A549 (cell line): ENCODE measurements at regions not wholly inside any gene's neighbourhood (a gene's known extent, or its start where the extent isn't known, plus 50 kb on each side); places are given as distances from the start of the nearest gene placed in this dataset.

Experiments
- ATAC-seq, 2 experiments: fragments of 200-7000 bp in 1 of 2; fragments of >200 bp in 1 of 2; cut with Nextera tagmentation in 1 of 2; cut with Tn5 transposase in 1 of 2; 3 replicates each; pipeline versions ENCODE4 v1.8.0 to v1.9.1; 2018 to 2020; ENCODE audit warnings: mild to moderate bottlenecking in 1 of 2, moderate library complexity in 1 of 2
- CTCF ChIA-PET: fragments of 300-600 bp; sonication (Branson Sonifier 250); formaldehyde crosslinking; extraction: SDS; loops from one replicate; lab custom pipeline; 2021; ENCODE audit warnings: antibody characterized with exemption, inconsistent platforms; lab: Yijun Ruan, JAX
- POLR2A ChIA-PET: fragments of 350-600 bp; formaldehyde crosslinking; extraction: SDS; loops from one replicate; lab custom pipeline; 2021; ENCODE audit warnings: antibody characterized with exemption, inconsistent platforms; lab: Yijun Ruan, JAX
- DNase-seq, 2 experiments: peaks; one replicate each; pipeline versions ENCODE4 v3.0.0 to v3.0.0-alpha.2; 2011 to 2016; ENCODE audit warnings: low read depth in 1 of 2, low spot score in 1 of 2
- FAIRE-seq: peaks from 2 replicates; lab custom pipeline; 2011; peaks lifted over from hg19 to GRCh38; lab: Jason Lieb, UNC
- H3K27ac ChIP-seq, 2 experiments: fragments of >200 bp; sonication (Bioruptor Twin); formaldehyde crosslinking; 3 replicates each; pipeline ENCODE4 v1.5.1; 2016 to 2017
- H3K4me1 ChIP-seq: fragments of >200 bp; sonication (Bioruptor Twin); formaldehyde crosslinking; 3 replicates; pipeline ENCODE4 v1.6.1; 2016
- H3K4me2 ChIP-seq: fragments of >200 bp; sonication (Bioruptor Twin); formaldehyde crosslinking; 3 replicates; pipeline ENCODE4 v1.6.1; 2016
- H3K4me3 ChIP-seq: fragments of >200 bp; sonication (Bioruptor Twin); formaldehyde crosslinking; 3 replicates; pipeline ENCODE4 v1.5.1; 2016
- H3K9me3 ChIP-seq: fragments of >200 bp; sonication (Bioruptor Twin); formaldehyde crosslinking; 3 replicates; pipeline ENCODE4 v1.6.1; 2016
- CEBPB ChIP-seq, 2 experiments: fragments of >200 bp in 1 of 2; sonication (Bioruptor Twin) in 1 of 2; formaldehyde crosslinking in 1 of 2; IDR thresholded peaks; 2 replicates each; pipeline ENCODE4 v1.6.1; 2012 to 2016
- CHD4 ChIP-seq: fragments of 200-600 bp; sonication (generic); IDR thresholded peaks from 2 replicates; pipeline ENCODE4 v1.6.1; 2016; ENCODE audit warnings: antibody characterized with exemption, mild to moderate bottlenecking, borderline replicate concordance
- EP300 ChIP-seq, 2 experiments: fragments of >200 bp; sonication (Bioruptor Twin); formaldehyde crosslinking; IDR thresholded peaks; 2 replicates in 1 of 2; 3 replicates in 1 of 2; pipeline ENCODE4 v1.6.1; 2016 to 2017
- ESRRA ChIP-seq: fragments of 150-350 bp; IDR thresholded peaks from 2 replicates; pipeline ENCODE4 v1.6.1; 2014; ENCODE audit warnings: mild to moderate bottlenecking, low read length, borderline replicate concordance
- FOXS1 ChIP-seq: fragments of 250-450 bp; sonication (Bioruptor Pico); IDR thresholded peaks from 2 replicates; pipeline ENCODE4 v1.5.0; 2020; ENCODE audit warnings: mild to moderate bottlenecking, moderate library complexity
- HDAC2 ChIP-seq: fragments of 200-600 bp; sonication (generic); IDR thresholded peaks from 2 replicates; pipeline ENCODE4 v1.6.1; 2016
- HEYL ChIP-seq: fragments of 250-450 bp; sonication (Bioruptor Pico); IDR thresholded peaks from 2 replicates; pipeline ENCODE4 v1.8.0; 2021; ENCODE audit warnings: mild to moderate bottlenecking, moderate library complexity
- HOXA7 ChIP-seq: fragments of 250-450 bp; sonication (Bioruptor Pico); IDR thresholded peaks from 2 replicates; pipeline ENCODE4 v1.5.0; 2020; ENCODE audit warnings: mild to moderate bottlenecking, moderate library complexity
- HOXB13 ChIP-seq: fragments of 250-450 bp; sonication (Bioruptor Pico); IDR thresholded peaks from 2 replicates; pipeline ENCODE4 v1.5.0; 2020; ENCODE audit warnings: low read depth, mild to moderate bottlenecking, moderate library complexity
- JUNB ChIP-seq: fragments of >200 bp; sonication (Bioruptor Twin); formaldehyde crosslinking; IDR thresholded peaks from 2 replicates; pipeline ENCODE4 v1.6.1; 2016
- KDM1A ChIP-seq: fragments of 200-600 bp; sonication (generic); IDR thresholded peaks from 2 replicates; pipeline ENCODE4 v1.6.1; 2016; ENCODE audit warnings: low read depth, mild to moderate bottlenecking
- MAFK ChIP-seq: fragments of 450-650 bp; IDR thresholded peaks from 2 replicates; pipeline ENCODE4 v1.6.1; 2014; ENCODE audit not compliant: partially characterized antibody
- NR3C1 ChIP-seq: fragments of >200 bp; sonication (Bioruptor Twin); formaldehyde crosslinking; IDR thresholded peaks from 3 replicates; pipeline ENCODE4 v1.6.1; 2017
- RARB ChIP-seq: fragments of 250-450 bp; sonication (Bioruptor Pico); IDR thresholded peaks from 2 replicates; pipeline ENCODE4 v1.8.0; 2021; ENCODE audit warnings: mild to moderate bottlenecking, moderate library complexity
- RFX5 ChIP-seq: fragments of 450-650 bp; IDR thresholded peaks from 2 replicates; pipeline ENCODE4 v1.7.1; 2014; ENCODE audit warnings: antibody characterized with exemption, mild to moderate bottlenecking, moderate library complexity
- RNF2 ChIP-seq: fragments of 200-600 bp; sonication (generic); IDR thresholded peaks from 2 replicates; pipeline ENCODE4 v1.6.1; 2016; ENCODE audit warnings: low read depth, mild to moderate bottlenecking, antibody characterized with exemption, moderate library complexity, borderline replicate concordance
- SMC3 ChIP-seq: fragments of >200 bp; sonication (Bioruptor Twin); formaldehyde crosslinking; IDR thresholded peaks from 3 replicates; pipeline ENCODE4 v1.6.1; 2018; ENCODE audit warnings: inconsistent platforms
- ZFP36 ChIP-seq: fragments of 450-650 bp; IDR thresholded peaks from 2 replicates; pipeline ENCODE4 v1.6.1; 2014; ENCODE audit warnings: borderline replicate concordance; ENCODE audit not compliant: partially characterized antibody
- ZSCAN20 ChIP-seq: fragments of 250-450 bp; sonication (Bioruptor Pico); IDR thresholded peaks from 2 replicates; pipeline ENCODE4 v1.8.0; 2022; ENCODE audit warnings: mild to moderate bottlenecking, moderate library complexity
- WGBS: methylation state at CpG from one replicate; pipeline ENCODE4 v1.1.6; 2017; ENCODE audit errors: missing lambda C conversion rate; 5-methylcytosine and 5-hydroxymethylcytosine counted together
- TF ChIP-seq, protein P1 (sequence below): fragments of >200 bp; sonication (Bioruptor Twin); formaldehyde crosslinking; IDR thresholded peaks from 3 replicates; pipeline ENCODE4 v1.5.1; 2016
- TF ChIP-seq, protein P2 (sequence below): fragments of 150-350 bp; IDR thresholded peaks from 2 replicates; pipeline ENCODE4 v1.6.1; 2014; ENCODE audit warnings: low read depth, mild to moderate bottlenecking, low read length
- TF ChIP-seq, protein P3 (sequence below): fragments of >200 bp; sonication (Bioruptor Twin); formaldehyde crosslinking; IDR thresholded peaks from 2 replicates; pipeline ENCODE4 v1.6.1; 2016
- TF ChIP-seq, protein P4 (sequence below): IDR thresholded peaks from 2 replicates; pipeline ENCODE4 v1.6.1; 2012
- TF ChIP-seq, protein P5 (sequence below): IDR thresholded peaks from 2 replicates; pipeline ENCODE4 v1.6.1; 2012
- TF ChIP-seq, protein P6 (sequence below): fragments of 450-650 bp; IDR thresholded peaks from 2 replicates; pipeline ENCODE4 v1.6.1; 2014; ENCODE audit warnings: antibody characterized with exemption

DNA sequence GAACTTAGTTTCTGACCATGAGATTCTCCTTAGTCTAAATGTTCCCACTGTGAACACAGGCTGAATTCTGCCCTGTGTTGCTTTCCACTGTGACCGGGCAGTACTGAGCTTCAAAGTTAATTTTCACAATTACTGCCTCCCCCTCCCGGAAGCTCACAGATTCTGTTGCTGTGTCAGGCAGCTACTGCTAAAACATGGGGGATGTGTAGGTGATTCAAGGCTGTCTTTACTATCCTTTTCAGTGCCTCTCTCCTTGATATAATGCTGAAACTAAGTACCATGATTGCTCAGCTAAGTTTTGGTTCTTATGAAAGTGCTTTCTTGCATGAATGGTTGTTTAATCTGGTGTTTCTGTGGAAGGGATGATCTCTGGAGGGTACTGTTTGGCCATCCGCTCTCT, 428.3 kb upstream of the NOVA1 start:
- no peak overlapping the region for H3K4me3 ChIP-seq
- no peak overlapping the region for H3K4me2 ChIP-seq
- ATAC-seq = no peak
- ChIA-PET CTCF (no interaction called here), POLR2A (no interaction called here)
- no peak for DNase-seq
- H3K27ac ChIP-seq = no peak overlapping the region
- 60% methylated on average over 3 of the region's 3 CpGs for WGBS
- H3K9me3 ChIP-seq = no peaks in the 10 kb centered on the region
- no peak for FAIRE-seq
- no peaks in the 10 kb centered on the region for H3K4me1 ChIP-seq
- TF ChIP-seq RFX5 (no peak), ZSCAN20 (CRISPR knock-in tag) (no peak), JUNB (no peak), FOXS1 (CRISPR knock-in tag) (no peak), SMC3 (no peak), EP300 (IDR thresholded peaks at IDR 0.05) (no peak), NR3C1 (no peak), KDM1A (no peak)
- TF ChIP-seq, protein P1, sequence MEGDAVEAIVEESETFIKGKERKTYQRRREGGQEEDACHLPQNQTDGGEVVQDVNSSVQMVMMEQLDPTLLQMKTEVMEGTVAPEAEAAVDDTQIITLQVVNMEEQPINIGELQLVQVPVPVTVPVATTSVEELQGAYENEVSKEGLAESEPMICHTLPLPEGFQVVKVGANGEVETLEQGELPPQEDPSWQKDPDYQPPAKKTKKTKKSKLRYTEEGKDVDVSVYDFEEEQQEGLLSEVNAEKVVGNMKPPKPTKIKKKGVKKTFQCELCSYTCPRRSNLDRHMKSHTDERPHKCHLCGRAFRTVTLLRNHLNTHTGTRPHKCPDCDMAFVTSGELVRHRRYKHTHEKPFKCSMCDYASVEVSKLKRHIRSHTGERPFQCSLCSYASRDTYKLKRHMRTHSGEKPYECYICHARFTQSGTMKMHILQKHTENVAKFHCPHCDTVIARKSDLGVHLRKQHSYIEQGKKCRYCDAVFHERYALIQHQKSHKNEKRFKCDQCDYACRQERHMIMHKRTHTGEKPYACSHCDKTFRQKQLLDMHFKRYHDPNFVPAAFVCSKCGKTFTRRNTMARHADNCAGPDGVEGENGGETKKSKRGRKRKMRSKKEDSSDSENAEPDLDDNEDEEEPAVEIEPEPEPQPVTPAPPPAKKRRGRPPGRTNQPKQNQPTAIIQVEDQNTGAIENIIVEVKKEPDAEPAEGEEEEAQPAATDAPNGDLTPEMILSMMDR = no peak
- TF ChIP-seq, protein P2, sequence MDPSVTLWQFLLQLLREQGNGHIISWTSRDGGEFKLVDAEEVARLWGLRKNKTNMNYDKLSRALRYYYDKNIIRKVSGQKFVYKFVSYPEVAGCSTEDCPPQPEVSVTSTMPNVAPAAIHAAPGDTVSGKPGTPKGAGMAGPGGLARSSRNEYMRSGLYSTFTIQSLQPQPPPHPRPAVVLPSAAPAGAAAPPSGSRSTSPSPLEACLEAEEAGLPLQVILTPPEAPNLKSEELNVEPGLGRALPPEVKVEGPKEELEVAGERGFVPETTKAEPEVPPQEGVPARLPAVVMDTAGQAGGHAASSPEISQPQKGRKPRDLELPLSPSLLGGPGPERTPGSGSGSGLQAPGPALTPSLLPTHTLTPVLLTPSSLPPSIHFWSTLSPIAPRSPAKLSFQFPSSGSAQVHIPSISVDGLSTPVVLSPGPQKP = no peak
- TF ChIP-seq, protein P3, sequence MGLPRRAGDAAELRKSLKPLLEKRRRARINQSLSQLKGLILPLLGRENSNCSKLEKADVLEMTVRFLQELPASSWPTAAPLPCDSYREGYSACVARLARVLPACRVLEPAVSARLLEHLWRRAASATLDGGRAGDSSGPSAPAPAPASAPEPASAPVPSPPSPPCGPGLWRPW = no peak

DNA sequence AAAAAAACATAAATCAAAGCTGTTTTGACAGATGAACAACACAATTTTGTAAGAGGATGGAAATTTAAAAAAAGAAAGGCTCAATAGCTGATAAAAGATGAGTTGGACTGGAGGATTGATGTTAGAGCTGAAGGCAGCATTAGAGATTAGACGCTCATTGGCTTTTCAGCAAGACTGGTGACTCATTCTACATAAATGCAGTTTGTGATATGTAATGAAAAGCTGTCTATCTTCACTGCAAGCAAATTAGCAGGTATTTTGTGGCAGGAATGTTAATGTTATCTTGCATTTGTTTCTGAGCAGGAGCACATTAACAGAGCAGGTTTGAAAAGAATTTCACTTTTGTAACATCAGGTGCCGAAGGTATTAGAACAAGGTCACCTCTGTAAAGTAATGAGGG, 442.7 kb upstream of the NOVA1 start:
- peak; percentile 7 for FAIRE-seq
- Histone ChIP-seq H3K27ac (no peak overlapping the region), H3K4me2 (no peak overlapping the region), H3K4me1 (no peaks in the 10 kb centered on the region)
- ATAC-seq = no peak
- WGBS = 35% methylated on average over 2 of the region's 2 CpGs
- POLR2A ChIA-PET = no interaction called here
- no peak for DNase-seq
- TF ChIP-seq ZSCAN20 (CRISPR knock-in tag) = no peak
- TF ChIP-seq HOXB13 (CRISPR knock-in tag) = no peak
- TF ChIP-seq, protein P4, sequence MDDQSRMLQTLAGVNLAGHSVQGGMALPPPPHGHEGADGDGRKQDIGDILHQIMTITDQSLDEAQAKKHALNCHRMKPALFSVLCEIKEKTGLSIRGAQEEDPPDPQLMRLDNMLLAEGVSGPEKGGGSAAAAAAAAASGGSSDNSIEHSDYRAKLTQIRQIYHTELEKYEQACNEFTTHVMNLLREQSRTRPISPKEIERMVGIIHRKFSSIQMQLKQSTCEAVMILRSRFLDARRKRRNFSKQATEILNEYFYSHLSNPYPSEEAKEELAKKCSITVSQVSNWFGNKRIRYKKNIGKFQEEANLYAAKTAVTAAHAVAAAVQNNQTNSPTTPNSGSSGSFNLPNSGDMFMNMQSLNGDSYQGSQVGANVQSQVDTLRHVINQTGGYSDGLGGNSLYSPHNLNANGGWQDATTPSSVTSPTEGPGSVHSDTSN = no peak
- no peak for TF ChIP-seq FOXS1 (CRISPR knock-in tag)
- TF ChIP-seq CHD4 = no peak
- no peak for TF ChIP-seq HOXA7
- TF ChIP-seq, all 56 proteins: peak for 0
- H3K9me3 ChIP-seq = no peaks in the 10 kb centered on the region
- H3K4me3 ChIP-seq = no peak overlapping the region
- CTCF ChIA-PET = no interaction called here

DNA sequence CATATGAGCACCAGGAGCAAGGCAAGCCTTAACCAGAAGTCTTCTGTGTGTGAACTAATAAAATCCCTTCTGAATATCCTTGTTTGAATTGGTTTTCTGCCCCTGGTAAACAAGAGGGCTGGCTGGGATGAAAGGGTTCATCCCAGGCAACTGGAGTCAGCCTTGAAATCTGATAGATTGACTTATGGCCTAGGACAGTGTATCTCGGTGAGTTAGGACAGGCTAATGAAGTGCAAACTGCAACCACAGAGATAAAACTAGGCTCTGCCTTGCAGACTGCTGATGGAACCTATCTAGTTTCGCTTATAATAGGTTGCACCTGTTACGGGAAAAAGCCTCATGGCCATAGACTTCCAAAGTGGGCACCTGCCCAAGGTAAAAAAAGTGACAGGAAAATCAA, 451.9 kb upstream of the NOVA1 start:
- ChIA-PET POLR2A (no interaction called here), CTCF (no interaction called here)
- Histone ChIP-seq H3K4me1 (no peaks in the 10 kb centered on the region), H3K4me2 (no peak overlapping the region), H3K9me3 (no peaks in the 10 kb centered on the region)
- no peak for TF ChIP-seq ESRRA
- no peak for TF ChIP-seq CEBPB (IDR thresholded peaks at IDR 0.05)
- TF ChIP-seq, protein P5, sequence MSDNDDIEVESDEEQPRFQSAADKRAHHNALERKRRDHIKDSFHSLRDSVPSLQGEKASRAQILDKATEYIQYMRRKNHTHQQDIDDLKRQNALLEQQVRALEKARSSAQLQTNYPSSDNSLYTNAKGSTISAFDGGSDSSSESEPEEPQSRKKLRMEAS = no peak
- TF ChIP-seq EP300 (IDR thresholded peaks at IDR 0.05) = no peak
- TF ChIP-seq MAFK = no peak
- no peak for TF ChIP-seq HEYL (CRISPR knock-in tag)
- TF ChIP-seq HOXB13 (CRISPR knock-in tag) = no peak
- no peak for TF ChIP-seq SMC3
- TF ChIP-seq RNF2 = no peak
- TF ChIP-seq HDAC2 = no peak
- TF ChIP-seq ZFP36 = no peak
- TF ChIP-seq RARB = no peak
- no peak for TF ChIP-seq FOXS1 (CRISPR knock-in tag)
- TF ChIP-seq, protein P6, sequence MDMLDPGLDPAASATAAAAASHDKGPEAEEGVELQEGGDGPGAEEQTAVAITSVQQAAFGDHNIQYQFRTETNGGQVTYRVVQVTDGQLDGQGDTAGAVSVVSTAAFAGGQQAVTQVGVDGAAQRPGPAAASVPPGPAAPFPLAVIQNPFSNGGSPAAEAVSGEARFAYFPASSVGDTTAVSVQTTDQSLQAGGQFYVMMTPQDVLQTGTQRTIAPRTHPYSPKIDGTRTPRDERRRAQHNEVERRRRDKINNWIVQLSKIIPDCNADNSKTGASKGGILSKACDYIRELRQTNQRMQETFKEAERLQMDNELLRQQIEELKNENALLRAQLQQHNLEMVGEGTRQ = no peak
- TF ChIP-seq, all 56 proteins: peak for 0
- 30% methylated on average over 3 of the region's 3 CpGs for WGBS
- FAIRE-seq (no peak), ATAC-seq (no peak), DNase-seq (no peak)
- no peak overlapping the region for H3K4me3 ChIP-seq
- H3K27ac ChIP-seq = no peak overlapping the region
